OCI-LY7 (cell line): ENCODE measurements at regions not wholly inside any gene's neighbourhood (a gene's known extent, or its start where the extent isn't known, plus 50 kb on each side); places are given as distances from the start of the nearest gene placed in this dataset.

ENCODE experiments used
- EZH2phosphoT487 ChIP-seq: fragments of 200-600 bp; sonication (generic); IDR thresholded peaks from 2 replicates; pipeline ENCODE4 v1.6.1; 2018; ENCODE audit warnings: low read depth, borderline replicate concordance, mild to moderate bottlenecking, mixed run types, antibody characterized with exemption, low read length, moderate library complexity, mixed read lengths
- TF ChIP-seq, protein P1 (sequence below): fragments of 200-600 bp; sonication (generic); conservative IDR thresholded peaks from 2 replicates; pipeline ENCODE4 v1.5.1; 2014; ENCODE audit warnings: mild to moderate bottlenecking, antibody characterized with exemption, low read length, moderate library complexity, mixed read lengths

GRCh38 chr6:121730616-121731015, 295.2 kb downstream of the GJA1 start:
- TF ChIP-seq, protein P1, sequence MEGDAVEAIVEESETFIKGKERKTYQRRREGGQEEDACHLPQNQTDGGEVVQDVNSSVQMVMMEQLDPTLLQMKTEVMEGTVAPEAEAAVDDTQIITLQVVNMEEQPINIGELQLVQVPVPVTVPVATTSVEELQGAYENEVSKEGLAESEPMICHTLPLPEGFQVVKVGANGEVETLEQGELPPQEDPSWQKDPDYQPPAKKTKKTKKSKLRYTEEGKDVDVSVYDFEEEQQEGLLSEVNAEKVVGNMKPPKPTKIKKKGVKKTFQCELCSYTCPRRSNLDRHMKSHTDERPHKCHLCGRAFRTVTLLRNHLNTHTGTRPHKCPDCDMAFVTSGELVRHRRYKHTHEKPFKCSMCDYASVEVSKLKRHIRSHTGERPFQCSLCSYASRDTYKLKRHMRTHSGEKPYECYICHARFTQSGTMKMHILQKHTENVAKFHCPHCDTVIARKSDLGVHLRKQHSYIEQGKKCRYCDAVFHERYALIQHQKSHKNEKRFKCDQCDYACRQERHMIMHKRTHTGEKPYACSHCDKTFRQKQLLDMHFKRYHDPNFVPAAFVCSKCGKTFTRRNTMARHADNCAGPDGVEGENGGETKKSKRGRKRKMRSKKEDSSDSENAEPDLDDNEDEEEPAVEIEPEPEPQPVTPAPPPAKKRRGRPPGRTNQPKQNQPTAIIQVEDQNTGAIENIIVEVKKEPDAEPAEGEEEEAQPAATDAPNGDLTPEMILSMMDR = no peak
- no peak for TF ChIP-seq EZH2phosphoT487
